HL-60 (cell line): ENCODE measurements at regions not wholly inside any gene's neighbourhood (a gene's known extent, or its start where the extent isn't known, plus 50 kb on each side); places are given as distances from the start of the nearest gene placed in this dataset.

ENCODE experiments used
- DNase-seq, 2 experiments: peaks; one replicate each; pipeline ENCODE4 v3.0.0-alpha.2; 2010 to 2020; ENCODE audit warnings: low read depth in 1 of 2, low spot score in 1 of 2
- H3K27ac ChIP-seq: fragments of 250-450 bp; sonication (Bioruptor Pico); replicated peaks from 2 replicates; pipeline ENCODE4 v1.5.1; 2020; ENCODE audit warnings: mild to moderate bottlenecking, moderate library complexity
- H3K27me3 ChIP-seq: fragments of 250-450 bp; sonication (Bioruptor Pico); 2 replicates; pipeline ENCODE4 v1.5.1; 2021; ENCODE audit warnings: mild to moderate bottlenecking, moderate library complexity; ENCODE audit not compliant: insufficient read depth, poor library complexity, severe bottlenecking
- H3K4me3 ChIP-seq: replicated peaks from 2 replicates; pipeline ENCODE4 v1.5.1; 2011; ENCODE audit warnings: mild to moderate bottlenecking, control low read depth, low read length; ENCODE audit not compliant: insufficient read depth
- GABPA ChIP-seq: IDR thresholded peaks from 2 replicates; pipeline ENCODE4 v1.6.1; 2012; ENCODE audit warnings: low read depth
- POLR2AphosphoS5 ChIP-seq: IDR thresholded peaks from 2 replicates; pipeline ENCODE4 v1.6.1; 2012; ENCODE audit warnings: low read depth
- SPI1 ChIP-seq: IDR thresholded peaks from 2 replicates; pipeline ENCODE4 v1.6.1; 2012; ENCODE audit warnings: low read depth, mild to moderate bottlenecking, borderline replicate concordance
- TF ChIP-seq, protein P1 (sequence below): IDR thresholded peaks from 2 replicates; pipeline ENCODE4 v1.6.1; 2012; ENCODE audit warnings: low read depth; ENCODE audit not compliant: insufficient replicate concordance
- TF ChIP-seq, protein P2 (sequence below): IDR thresholded peaks from one replicate; pipeline ENCODE4 v1.5.1; 2011; ENCODE audit warnings: low read length, control low read depth, inconsistent platforms; ENCODE audit not compliant: insufficient read depth

DNA sequence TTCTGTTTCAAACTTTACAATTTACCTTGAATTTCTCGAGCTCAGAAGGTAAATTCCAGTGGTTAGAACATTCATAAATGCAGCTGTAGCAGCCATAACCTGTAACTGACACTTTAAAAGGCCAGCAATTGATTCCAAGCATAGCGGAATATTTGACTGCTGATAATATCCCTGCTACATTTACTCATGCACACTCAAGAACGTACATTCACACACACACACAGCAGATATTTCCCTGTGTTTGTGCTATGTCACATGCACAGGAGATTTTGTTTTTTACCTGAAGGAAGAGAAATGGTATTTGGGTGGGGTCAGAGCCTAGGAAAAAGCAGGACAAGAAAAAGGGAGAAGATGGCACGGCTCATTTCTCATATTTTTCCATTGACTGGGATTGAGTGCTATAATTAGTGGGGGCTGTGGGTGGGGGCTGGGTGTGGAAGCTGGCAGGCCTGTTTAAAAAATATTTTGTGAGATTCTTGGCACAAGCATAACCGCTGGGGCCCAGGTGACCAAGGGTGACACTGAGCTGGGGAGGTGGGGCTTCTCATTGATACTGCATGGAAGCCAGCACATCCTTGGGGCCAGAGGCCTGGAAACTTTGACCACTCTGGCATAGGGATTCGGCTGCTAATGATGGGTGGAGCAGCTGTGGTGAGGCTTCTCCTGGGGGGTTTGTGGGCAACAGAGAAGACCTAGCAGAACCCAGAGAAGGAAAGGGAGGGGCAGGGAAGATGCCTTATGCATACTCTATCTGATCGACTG, 88.9 kb upstream of the TPRG1 start:
- DNase-seq = no peak
- no peak overlapping the region for H3K27ac ChIP-seq
- no peak overlapping the region for H3K4me3 ChIP-seq
- H3K27me3 ChIP-seq = no peaks in the 10 kb centered on the region
- TF ChIP-seq GABPA (no peak), POLR2AphosphoS5 (no peak), SPI1 (no peak)
- TF ChIP-seq, protein P1, sequence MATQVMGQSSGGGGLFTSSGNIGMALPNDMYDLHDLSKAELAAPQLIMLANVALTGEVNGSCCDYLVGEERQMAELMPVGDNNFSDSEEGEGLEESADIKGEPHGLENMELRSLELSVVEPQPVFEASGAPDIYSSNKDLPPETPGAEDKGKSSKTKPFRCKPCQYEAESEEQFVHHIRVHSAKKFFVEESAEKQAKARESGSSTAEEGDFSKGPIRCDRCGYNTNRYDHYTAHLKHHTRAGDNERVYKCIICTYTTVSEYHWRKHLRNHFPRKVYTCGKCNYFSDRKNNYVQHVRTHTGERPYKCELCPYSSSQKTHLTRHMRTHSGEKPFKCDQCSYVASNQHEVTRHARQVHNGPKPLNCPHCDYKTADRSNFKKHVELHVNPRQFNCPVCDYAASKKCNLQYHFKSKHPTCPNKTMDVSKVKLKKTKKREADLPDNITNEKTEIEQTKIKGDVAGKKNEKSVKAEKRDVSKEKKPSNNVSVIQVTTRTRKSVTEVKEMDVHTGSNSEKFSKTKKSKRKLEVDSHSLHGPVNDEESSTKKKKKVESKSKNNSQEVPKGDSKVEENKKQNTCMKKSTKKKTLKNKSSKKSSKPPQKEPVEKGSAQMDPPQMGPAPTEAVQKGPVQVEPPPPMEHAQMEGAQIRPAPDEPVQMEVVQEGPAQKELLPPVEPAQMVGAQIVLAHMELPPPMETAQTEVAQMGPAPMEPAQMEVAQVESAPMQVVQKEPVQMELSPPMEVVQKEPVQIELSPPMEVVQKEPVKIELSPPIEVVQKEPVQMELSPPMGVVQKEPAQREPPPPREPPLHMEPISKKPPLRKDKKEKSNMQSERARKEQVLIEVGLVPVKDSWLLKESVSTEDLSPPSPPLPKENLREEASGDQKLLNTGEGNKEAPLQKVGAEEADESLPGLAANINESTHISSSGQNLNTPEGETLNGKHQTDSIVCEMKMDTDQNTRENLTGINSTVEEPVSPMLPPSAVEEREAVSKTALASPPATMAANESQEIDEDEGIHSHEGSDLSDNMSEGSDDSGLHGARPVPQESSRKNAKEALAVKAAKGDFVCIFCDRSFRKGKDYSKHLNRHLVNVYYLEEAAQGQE = no peak
- TF ChIP-seq, protein P2, sequence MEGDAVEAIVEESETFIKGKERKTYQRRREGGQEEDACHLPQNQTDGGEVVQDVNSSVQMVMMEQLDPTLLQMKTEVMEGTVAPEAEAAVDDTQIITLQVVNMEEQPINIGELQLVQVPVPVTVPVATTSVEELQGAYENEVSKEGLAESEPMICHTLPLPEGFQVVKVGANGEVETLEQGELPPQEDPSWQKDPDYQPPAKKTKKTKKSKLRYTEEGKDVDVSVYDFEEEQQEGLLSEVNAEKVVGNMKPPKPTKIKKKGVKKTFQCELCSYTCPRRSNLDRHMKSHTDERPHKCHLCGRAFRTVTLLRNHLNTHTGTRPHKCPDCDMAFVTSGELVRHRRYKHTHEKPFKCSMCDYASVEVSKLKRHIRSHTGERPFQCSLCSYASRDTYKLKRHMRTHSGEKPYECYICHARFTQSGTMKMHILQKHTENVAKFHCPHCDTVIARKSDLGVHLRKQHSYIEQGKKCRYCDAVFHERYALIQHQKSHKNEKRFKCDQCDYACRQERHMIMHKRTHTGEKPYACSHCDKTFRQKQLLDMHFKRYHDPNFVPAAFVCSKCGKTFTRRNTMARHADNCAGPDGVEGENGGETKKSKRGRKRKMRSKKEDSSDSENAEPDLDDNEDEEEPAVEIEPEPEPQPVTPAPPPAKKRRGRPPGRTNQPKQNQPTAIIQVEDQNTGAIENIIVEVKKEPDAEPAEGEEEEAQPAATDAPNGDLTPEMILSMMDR = no peak

DNA sequence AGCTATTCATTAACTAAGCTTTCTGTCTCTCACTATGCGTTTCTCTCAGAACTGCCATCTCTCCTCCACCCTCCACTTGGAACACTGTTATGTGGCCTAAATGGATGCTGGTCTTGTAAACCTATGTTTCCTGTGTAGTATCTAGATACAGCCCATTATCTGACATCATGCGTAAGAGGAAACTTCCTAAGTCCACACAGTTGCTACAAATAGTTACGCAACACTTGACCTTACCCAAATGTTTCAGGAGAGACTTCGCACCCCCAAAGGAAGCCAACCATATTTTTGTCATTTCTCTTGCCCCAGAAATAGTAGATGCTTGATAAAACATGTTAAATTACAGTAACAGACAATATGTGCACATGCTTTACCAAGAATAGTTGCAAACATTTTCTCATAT, 87.2 kb upstream of the TPRG1 start:
- peak in 1 of 2 experiments; percentile 6 for DNase-seq
- Histone ChIP-seq H3K4me3 (no peak overlapping the region), H3K27me3 (no peaks in the 10 kb centered on the region), H3K27ac (no peak overlapping the region)
- TF ChIP-seq GABPA (no peak), SPI1 (no peak)
- TF ChIP-seq, protein P2 = no peak
- TF ChIP-seq, protein P1 = no peak

DNA sequence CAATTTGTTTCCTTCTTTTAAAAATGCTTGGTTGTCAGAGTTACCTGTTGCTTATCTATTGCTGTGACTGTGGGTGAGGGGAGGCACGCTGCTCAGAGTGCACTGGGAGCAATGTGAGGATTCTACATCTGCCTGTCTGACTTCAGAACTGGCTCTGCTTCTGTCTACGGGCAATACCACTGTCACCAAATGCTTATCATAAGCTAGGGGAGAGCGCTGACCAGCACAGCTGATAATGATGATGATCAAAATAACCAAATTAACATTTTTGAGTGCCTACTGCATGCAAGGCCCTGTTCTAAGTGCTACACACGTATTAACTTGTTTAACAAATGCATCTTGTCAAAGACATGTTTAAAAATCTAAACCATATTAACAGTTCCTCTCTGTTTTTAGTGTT, 79.2 kb upstream of the TPRG1 start:
- Histone ChIP-seq H3K27me3 (no peaks in the 10 kb centered on the region), H3K27ac (no peak overlapping the region), H3K4me3 (no peak overlapping the region)
- DNase-seq = no peak
- TF ChIP-seq GABPA = no peak
- TF ChIP-seq, protein P1 = no peak
- no peak for TF ChIP-seq POLR2AphosphoS5
- TF ChIP-seq, protein P2 = no peak
- no peak for TF ChIP-seq SPI1
